ENCODE measurements at regions not wholly inside any gene's neighbourhood (a gene's known extent, or its start where the extent isn't known, plus 50 kb on each side); places are given as distances from the start of the nearest gene placed in this dataset.
"Not testable (repeated sequence)": the region's sequence is repeated elsewhere in the genome, so short reads cannot be mapped to it uniquely, and the experiment has no call there.

GRCh38 chr6:93183531-93183972, 235.8 kb downstream of the EPHA7 start:
- DNase-seq (ENCODE audit: extremely low spot score, insufficient read length, low read depth) (no peak), FAIRE-seq (no peak)

DNA sequence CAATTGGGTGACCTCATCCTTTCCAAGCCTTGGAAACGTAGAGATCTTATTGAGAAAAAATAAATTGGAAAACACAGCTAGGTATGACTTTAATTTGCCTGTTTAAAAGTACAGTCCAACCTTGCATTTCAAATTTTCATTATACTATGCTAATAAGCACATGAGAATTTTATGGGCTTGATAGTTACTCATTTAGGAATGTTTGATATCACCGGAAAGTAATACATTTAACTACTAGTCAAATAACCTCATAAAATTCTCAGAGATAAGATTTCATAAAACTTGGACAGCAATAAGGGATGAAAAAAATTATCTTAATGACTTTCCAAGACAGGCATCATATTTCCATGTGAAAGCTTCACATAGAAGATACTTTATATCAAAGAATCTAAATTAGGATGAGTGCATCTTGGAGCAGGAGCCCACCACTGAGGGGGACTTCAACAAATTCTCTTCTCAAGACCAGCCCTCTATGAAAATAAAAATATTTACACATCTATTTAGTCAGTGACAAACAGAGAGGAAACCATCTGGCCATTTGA, 236.3 kb downstream of the EPHA7 start:
- FAIRE-seq (no peak), DNase-seq (ENCODE audit: extremely low spot score, insufficient read length, low read depth) (no peak)

DNA sequence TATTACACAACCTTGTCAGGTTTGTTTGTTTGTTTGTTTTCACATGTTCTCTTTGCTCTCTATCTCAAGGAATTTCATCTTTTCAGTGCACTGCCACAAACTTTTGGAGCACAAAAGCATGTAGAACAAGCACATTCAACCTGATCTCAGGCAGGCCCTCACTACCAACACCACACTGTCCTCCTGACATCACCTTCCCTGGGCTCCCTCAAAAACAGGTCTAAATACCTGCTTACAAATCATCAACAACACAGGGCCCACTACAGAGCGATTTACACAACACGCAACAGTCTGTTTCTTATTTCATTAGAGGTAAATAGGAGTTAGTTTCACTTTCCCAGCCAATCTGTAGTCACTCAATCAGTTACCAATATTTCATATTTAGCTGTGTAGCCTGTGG, 241.4 kb downstream of the EPHA7 start:
- DNase-seq (ENCODE audit: extremely low spot score, insufficient read length, low read depth) (no peak), FAIRE-seq (no peak)

DNA sequence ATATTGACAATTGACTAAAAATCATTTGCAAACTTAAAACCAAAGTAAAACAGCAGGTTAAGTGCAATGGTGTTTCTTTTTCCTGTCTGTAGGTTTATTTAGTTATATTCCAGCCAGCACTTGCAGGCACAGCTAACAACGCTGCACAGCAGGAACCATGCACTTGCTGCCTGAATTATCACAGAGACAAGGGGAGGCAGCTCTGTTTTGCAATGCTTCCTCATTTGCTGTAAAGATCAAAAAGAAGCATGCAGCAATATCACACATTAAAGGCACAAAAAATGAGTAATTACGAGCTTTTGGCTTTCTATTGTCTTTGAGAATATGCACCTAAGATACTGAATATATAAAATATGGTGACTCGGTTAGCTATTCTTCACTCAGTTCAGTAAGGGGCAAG, 241.9 kb downstream of the EPHA7 start:
- no peak for DNase-seq (ENCODE audit: extremely low spot score, insufficient read length, low read depth)
- FAIRE-seq, result no peak

GRCh38 chr6:93176070-93176469, 243.3 kb downstream of the EPHA7 start:
- FAIRE-seq, result no peak
- DNase-seq (ENCODE audit: extremely low spot score, insufficient read length, low read depth), result no peak

DNA sequence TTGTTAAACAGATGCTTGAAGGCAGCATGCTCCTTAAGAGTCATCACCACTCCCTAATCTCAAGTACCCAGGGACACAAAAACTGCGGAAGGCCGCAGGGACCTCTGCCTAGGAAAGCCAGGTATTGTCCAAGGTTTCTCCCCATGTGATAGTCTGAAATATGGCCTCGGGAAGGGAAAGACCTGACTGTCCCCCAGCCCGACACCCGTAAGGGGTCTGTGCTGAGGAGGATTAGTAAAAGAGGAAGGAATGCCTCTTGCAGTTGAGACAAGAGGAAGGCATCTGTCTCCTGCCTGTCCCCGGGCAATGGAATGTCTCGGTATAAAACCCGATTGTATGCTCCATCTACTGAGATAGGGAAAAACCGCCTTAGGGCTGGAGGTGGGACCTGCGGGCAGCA, 245.8 kb downstream of the EPHA7 start:
- not testable (repeated sequence) for FAIRE-seq; DNase-seq (ENCODE audit: extremely low spot score, insufficient read length, low read depth)

GRCh38 chr6:93165850-93166430, 253.4 kb downstream of the EPHA7 start:
- no peak for FAIRE-seq
- DNase-seq (ENCODE audit: extremely low spot score, insufficient read length, low read depth), result no peak

DNA sequence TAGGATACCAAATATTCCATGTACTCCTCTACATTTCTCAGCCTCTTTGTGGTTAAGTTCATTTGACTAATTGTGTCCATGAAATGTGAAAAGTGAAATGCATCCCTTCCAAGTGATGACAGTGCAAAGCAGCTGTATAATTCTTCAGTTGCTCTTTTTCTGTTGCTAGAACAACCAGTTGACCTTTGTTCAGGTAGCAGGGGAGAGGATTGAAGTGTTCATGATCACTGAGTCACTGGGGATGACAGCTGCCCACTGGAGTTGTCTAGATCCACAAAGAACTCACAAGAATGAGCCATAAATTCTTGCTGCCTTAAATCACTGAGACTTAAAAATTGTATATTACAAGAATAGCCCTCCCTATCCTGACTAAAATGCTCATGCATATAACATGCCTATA, 254.6 kb downstream of the EPHA7 start:
- no peak for DNase-seq (ENCODE audit: extremely low spot score, insufficient read length, low read depth)
- FAIRE-seq, result no peak

DNA sequence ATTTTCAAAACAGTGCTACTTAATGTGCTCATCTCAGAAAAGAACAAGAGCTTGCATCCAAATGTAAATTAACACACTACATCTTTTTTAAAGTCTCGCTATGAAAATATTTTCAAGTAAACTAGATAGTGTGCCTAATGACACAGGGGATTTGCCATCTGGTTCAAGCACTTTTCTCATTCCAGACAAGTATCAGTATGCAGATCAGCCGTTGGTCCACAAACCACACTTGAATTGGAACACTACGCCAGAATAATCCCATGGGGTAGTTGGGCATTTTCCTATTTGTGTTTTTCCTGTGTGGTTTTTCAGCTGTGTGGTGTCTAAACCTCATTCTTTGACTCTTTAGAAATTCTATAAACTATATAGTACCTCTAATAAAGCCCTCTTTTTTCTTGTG, 256.2 kb downstream of the EPHA7 start:
- FAIRE-seq (no peak), DNase-seq (ENCODE audit: extremely low spot score, insufficient read length, low read depth) (no peak)

DNA sequence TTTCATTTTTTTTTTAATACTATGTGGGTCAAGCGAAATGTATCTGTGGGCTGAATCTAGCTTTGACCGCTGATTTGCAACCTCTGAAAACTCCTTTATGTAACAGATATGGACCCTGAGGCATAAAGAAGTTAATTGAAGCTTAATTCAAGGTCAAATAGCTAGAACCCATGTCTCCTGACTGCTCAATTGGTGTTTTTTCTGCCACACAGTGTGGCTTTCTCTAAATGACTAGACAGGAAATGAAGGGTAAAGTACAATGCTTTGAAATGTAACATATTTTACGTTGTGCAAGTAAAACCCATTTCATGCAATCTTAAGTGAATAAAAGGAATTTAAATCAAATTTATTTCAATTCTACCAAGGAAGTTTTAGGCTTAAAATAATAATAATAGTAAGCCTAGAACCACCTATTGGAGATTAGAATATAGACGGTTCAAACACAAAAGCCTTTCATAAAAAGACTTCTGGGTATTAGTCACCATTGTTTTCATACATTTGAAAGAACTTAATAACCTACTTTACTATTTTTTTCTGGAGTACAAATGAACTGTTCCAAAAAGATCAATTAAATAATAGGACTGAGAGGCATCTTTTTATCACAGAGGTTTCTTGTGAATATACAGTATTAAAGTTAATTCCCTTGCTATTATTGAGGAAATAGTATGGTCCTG, 279.8 kb downstream of the EPHA7 start:
- no peak for DNase-seq (ENCODE audit: extremely low spot score, insufficient read length, low read depth)
- no peak for FAIRE-seq

DNA sequence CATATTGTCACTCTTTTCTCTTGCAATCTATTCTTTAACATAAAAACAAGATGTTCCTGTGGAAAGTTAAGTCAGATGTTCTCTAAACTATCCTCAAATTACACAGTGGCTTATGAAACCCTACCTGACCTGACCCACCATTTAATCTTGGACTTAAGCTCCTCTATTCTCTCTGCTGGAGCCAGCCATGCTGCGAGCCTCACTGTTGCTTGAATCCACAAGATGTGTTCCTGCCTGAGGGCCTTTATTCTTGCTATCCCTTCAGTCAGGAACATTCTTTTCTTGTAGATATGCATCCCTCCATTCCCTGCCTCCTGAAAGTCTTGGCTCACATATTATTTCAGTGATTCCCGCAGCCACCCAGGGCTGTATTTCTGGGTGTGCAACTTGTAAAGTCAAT, 283.2 kb downstream of the EPHA7 start:
- FAIRE-seq (no peak), DNase-seq (ENCODE audit: extremely low spot score, insufficient read length, low read depth) (no peak)

GRCh38 chr6:93124006-93124632, 295.2 kb downstream of the EPHA7 start:
- FAIRE-seq, result no peak
- DNase-seq (ENCODE audit: extremely low spot score, insufficient read length, low read depth), result no peak

GRCh38 chr6:93123585-93123984, 295.8 kb downstream of the EPHA7 start:
- DNase-seq (ENCODE audit: extremely low spot score, insufficient read length, low read depth), result no peak
- no peak for FAIRE-seq

- DNase-seq (ENCODE audit: extremely low spot score, insufficient read length, low read depth), result no peak
- no peak for FAIRE-seq
Observed at GRCh38 chr6:93120154-93120742, 299.1 kb downstream of the EPHA7 start.

- FAIRE-seq (no peak), DNase-seq (ENCODE audit: extremely low spot score, insufficient read length, low read depth) (no peak)
Observed at GRCh38 chr6:93105907-93106306, 313.5 kb downstream of the EPHA7 start.

- no peak for DNase-seq (ENCODE audit: extremely low spot score, insufficient read length, low read depth)
- FAIRE-seq, result no peak
Observed at GRCh38 chr6:93105017-93105416, 314.3 kb downstream of the EPHA7 start.

DNA sequence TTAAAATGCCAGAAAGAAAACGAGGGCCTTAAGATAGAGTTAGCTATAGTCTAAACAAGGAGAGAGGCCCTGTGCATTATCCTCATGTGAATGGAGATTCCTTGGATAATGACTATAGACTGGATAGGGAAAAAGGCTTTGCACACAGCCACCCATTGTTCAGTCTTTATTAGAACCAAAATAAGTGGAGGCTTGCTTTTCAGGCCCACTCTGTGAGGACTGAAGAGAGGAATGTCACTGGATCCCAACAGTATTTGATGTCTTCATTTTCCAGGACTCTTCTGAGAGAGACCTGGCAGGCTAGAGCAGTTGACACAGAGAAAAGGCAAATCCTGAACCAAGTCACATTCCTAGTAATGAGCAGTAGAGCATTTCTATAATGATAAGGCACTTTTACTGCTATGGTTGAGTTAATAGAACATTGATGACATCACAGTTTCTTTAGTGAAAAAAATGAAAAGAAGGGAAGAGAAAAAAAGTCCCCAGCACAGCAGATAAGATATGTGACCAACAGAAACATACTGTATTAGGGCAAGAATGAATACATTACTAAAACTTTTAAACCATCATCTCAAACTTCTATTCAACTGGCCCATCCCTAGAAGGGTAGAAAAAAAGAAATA, 315.1 kb downstream of the EPHA7 start:
- no peak for FAIRE-seq
- no peak for DNase-seq (ENCODE audit: extremely low spot score, insufficient read length, low read depth)

- DNase-seq (ENCODE audit: extremely low spot score, insufficient read length, low read depth), result no peak
- no peak for FAIRE-seq
Observed at GRCh38 chr6:93088621-93089501, 330.5 kb downstream of the EPHA7 start.

GRCh38 chr6:93087606-93088005, 331.8 kb downstream of the EPHA7 start:
- FAIRE-seq (no peak), DNase-seq (ENCODE audit: extremely low spot score, insufficient read length, low read depth) (no peak)

DNA sequence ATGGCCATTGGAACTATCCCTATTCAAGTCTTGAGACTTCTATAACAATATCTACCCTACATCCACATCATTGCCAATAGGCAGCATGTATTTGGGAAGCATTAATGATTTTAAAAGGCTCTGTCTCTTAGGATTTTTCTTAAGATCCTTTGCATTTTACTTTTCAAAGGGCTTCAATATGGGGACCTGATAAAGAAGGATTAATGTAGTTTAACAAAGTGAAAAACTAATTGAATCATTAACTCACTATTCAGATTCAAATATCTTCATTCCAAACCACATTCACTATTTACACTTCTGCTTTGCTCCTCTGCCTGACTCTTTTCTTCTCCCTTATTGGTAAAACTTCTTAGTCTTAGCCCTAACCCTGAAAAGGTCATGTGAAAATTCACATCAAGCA, 333.0 kb downstream of the EPHA7 start:
- no peak for DNase-seq (ENCODE audit: extremely low spot score, insufficient read length, low read depth)
- no peak for FAIRE-seq

All from GM18507 (cell line).